Neural progenitor cell (in vitro differentiated cells): ENCODE measurements at regions not wholly inside any gene's neighbourhood (a gene's known extent, or its start where the extent isn't known, plus 50 kb on each side); places are given as distances from the start of the nearest gene placed in this dataset.

Experiments used
- EZH2 ChIP-seq: fragments of 200-600 bp; sonication (generic); IDR thresholded peaks from 2 replicates; pipeline ENCODE4 v1.6.1; 2017; ENCODE audit warnings: antibody characterized with exemption, mild to moderate bottlenecking, moderate library complexity
- EZH2phosphoT487 ChIP-seq: fragments of 200-600 bp; sonication (generic); IDR thresholded peaks from 2 replicates; pipeline ENCODE4 v1.6.1; 2017; ENCODE audit warnings: antibody characterized with exemption
- TF ChIP-seq, protein P1 (sequence below): fragments of 200-600 bp; sonication (generic); IDR thresholded peaks from 2 replicates; pipeline ENCODE4 v1.5.1; 2017; ENCODE audit warnings: antibody characterized with exemption, mild to moderate bottlenecking

DNA sequence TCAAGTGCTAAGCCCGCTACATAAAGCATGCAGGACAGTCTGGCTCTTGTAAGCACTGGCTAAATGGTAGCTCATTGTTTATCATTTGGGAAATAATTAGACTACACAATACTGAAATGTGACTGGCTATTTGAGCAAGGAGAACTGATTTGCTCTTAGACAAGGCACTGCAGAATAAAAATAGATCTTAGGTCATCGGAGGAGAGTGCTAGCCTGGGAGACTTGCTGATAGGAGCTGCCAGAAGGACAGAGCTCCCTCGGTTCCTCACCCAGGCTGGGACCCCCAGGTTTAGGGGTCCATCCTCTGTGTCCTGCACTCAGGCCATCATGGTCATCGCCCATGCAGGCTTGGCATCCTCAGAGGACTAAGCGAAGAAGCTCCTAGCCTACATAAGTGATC lies 184.4 kb upstream of the NCAM1 start:
- TF ChIP-seq, protein P1, sequence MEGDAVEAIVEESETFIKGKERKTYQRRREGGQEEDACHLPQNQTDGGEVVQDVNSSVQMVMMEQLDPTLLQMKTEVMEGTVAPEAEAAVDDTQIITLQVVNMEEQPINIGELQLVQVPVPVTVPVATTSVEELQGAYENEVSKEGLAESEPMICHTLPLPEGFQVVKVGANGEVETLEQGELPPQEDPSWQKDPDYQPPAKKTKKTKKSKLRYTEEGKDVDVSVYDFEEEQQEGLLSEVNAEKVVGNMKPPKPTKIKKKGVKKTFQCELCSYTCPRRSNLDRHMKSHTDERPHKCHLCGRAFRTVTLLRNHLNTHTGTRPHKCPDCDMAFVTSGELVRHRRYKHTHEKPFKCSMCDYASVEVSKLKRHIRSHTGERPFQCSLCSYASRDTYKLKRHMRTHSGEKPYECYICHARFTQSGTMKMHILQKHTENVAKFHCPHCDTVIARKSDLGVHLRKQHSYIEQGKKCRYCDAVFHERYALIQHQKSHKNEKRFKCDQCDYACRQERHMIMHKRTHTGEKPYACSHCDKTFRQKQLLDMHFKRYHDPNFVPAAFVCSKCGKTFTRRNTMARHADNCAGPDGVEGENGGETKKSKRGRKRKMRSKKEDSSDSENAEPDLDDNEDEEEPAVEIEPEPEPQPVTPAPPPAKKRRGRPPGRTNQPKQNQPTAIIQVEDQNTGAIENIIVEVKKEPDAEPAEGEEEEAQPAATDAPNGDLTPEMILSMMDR: no peak
- no peak for TF ChIP-seq EZH2
- no peak for TF ChIP-seq EZH2phosphoT487
